HG03378 (cell line): ENCODE measurements at regions not wholly inside any gene's neighbourhood (a gene's known extent, or its start where the extent isn't known, plus 50 kb on each side); places are given as distances from the start of the nearest gene placed in this dataset.
A peak's percentile ranks its signal among the peaks of the same experiment; 100 is the strongest.

Experiments used
- ATAC-seq: cut with Tn5 transposase; IDR thresholded peaks from one replicate; pipeline ENCODE4 v1.9.1; 2021; ENCODE audit warnings: mild to moderate bottlenecking, moderate library complexity; ENCODE audit not compliant: unreplicated experiment

DNA sequence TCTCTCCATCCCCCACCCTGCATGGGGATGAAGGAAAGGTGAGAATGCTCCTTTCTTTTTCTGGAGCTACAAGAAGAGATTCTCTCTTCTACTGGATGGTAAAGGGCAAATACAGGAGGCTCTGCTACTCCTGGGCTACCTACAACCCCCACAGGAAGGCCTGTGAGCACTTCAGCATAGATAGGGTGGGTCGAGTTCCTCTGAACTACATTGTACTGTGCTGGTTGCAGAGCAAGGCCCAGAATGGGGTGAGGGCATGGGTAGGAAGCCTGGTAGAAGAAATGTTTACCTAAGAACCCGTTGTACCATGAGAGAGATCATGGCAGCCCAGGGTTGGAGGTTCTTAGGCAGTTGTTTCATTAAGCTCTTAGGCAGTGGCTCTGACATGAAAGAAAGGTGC, 510.4 kb downstream of the MID1IP1 start:
- no peak for ATAC-seq

DNA sequence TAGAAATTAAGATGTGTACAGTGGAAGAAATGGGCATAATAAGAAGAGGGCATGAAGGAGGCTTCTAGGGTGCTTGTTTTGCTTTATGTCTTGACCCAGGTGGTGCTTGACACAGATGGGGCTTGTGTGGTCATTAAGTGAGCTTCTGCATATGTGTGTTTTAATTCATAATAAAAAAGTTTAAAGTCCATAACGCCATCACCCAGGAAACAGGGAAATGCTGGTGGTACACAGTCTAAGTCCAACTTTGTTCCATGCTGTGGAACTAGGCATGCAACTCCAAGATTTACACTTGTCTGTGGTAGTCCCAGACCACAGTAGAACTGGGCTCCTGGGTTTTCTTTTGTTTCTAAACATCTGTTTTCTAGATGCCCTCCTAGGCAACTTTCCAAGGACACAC, 511.9 kb downstream of the MID1IP1 start:
- no peak for ATAC-seq

DNA sequence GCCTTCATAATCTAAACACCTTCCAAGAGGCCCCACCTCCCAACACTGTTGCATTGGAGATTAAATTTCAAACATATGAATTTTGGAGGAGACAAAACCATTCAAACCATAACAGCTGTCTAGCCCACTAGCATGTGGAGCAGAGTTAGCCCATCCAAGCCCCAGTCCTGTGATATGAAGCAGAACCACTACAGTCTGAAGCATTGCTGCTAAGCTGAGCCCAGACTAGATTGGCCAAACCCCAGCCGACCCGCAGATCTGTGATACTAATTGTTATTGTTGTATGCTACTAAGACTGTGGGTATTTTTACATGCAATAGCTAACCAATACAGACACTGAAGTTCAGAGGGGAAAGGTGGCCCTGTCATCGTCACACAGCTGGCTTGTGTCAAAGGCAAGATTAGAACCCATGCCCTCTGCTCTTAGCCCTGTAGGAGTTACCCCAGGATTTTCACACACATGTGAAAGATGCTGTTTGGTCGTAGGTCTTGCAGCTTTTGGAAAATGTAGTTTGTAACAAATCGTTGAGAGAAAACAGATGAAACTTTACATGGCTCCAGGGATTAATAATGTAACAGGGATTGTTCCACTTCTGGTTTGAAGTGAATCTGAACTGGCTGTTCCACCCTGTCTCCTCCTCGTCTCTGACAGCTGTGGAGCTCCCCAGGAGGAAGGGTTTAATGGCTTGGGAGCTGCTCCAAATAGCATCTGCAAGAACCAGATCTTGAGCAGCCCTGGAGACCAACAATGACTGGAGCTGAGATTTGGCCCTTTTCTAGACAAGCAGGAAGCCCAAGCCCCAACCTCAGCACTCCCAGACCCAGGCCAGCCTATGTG, 517.5 kb downstream of the MID1IP1 start:
- ATAC-seq, result no peak

DNA sequence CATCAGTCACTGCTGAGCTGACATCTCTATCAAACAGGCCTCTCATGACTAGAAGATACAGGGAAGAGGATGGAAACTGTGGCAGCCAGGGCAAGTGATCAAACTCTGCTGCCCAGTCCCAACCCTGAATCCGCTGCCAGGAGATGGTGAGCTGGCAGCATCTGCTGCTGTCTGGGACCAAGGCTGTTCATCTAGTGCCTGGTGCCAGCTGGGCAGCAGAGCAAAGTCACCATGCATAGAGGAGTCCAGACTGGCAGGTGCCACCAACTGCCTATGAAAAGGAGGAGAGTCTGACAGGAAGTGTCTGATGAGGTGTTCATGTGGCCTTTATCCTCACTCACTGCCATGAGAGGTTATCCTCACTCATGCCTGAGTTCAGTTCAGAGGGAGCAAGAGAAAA, 518.9 kb downstream of the MID1IP1 start:
- ATAC-seq, result no peak

DNA sequence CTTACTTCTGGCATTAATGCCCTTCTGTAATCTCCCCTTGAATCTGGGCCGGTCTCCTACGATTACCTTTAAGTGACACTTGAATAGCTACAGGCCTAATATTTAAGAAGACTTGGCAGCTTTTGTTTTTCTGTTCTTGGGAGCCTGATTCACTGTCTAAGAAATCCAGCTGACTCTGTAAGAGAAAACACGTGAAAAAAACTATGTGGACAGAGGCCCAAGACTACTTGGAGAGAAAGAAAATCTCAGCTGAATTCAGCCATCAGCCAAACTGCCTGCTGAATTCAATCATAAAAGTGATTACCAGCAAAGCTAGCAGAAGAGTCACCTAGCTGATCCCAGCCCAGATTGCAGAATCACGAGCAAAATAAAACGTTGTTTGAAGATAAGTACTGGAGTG, 521.2 kb downstream of the MID1IP1 start:
- no peak for ATAC-seq

DNA sequence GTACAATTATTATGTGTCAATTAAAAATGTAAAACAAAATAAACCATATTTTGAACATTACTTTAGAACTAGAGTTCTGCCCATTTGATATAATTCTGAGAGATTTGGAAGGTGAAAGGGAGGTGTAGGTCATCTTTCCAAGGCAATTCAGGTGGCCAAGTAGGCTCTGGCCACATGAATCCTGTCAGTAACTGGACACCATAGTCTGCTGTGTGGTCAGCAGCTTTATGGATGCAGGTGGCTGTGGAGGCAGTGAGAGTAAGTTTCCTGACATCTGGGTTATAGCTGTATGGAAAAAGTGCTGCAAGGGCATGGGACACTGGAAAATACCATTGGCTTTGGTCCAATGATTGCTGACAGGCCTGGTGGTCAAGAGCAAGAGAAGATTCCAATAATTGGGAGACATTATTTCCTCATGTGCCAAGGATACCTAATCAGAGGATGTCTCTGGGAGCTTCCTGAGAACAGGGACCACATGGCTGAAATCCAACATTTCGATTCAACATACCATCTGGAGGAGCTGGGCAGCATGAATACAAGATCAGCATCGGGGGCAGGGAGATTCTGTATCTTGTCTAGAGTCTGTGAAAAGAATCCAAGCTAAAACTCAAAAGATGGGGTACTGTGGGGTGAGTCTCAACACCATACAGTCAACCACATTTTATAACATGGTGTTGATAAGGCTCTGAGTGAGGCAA, 523.1 kb downstream of the MID1IP1 start:
- no peak for ATAC-seq

DNA sequence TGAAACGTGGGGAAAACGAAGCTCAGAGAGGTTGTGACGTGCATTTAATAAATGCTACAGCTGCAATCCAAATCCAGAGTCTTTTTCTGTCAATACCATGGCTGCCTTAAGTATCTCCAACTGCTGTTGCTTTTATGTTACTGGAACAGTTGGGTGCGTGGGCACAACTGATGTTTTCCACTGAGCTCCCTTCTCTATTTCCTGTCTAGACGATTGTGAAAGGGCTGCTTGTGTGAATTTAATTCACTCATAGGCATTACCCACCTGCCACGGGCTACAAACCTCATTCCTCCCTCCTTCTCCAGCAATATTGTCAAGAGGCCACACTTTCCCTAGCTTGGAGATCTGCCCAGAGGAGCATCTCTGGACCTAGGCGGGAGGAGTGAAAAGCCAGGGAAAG, 526.0 kb downstream of the MID1IP1 start:
- no peak for ATAC-seq

DNA sequence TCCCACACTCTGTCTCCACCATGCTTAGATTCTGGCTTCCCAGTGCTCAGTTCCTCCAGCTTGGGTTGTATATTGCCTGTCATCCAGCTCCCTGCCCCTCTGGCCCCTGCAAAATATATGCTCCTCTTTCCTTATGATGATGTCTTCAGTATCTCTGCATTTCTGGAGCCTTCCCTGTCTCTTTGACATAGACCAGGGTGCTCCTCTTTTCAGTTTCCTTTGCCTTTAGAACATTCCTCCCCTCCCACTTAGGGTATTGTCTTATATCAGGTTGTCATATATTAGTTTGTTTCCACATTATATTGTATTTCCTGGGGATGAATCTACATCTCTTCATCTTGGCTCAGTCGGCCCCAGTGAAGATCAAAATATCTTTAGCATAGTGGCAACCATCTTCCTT, 526.4 kb downstream of the MID1IP1 start:
- no peak for ATAC-seq

DNA sequence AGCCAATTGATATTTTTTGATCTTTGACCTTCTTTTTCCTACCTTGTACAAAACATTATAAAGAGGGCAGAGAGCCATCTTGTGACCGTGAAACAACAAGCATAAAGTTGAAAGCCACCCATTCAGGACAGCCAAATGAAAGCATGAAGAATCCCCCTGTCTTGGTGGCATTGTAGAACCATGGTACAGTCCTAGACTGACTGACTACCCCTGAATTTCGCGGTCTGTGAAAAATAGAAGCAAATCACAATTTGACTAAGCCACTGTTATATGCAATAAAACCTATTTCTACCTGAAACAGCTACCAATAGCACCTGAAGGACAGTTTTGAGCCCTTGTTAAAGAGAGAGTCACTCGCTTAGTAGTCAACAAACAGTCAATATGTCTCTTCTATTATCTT, 527.4 kb downstream of the MID1IP1 start:
- no peak for ATAC-seq

DNA sequence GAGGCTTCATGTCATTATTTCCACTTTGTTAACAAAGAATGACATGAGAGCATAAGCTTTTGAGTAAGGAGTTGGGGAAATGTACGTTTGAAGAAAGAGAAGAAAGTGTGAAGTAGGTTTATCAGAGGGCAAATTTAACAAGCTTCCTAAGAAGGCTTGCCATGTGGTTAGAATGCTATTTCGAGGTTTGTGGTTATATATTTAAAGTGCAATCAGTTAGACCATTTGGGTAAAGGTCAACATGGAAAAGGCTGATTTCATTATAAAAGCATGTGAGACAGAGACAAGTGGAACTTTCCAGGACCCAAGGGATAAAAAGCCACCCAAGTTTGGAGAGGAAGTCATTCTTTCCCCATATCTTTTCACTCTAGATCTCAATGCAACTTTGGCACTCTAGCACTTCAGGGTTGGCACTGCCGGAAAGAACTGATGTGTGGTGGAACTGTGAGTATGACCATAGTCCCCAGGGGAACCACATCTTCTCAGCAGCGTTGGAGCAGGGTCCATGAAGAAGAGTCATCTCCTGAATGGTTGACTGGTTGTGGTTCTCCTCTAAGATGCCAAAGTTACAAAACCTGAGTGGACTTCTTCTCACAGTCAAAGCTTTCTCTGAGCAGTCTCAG, 529.9 kb downstream of the MID1IP1 start:
- peak; percentile 81 for ATAC-seq

DNA sequence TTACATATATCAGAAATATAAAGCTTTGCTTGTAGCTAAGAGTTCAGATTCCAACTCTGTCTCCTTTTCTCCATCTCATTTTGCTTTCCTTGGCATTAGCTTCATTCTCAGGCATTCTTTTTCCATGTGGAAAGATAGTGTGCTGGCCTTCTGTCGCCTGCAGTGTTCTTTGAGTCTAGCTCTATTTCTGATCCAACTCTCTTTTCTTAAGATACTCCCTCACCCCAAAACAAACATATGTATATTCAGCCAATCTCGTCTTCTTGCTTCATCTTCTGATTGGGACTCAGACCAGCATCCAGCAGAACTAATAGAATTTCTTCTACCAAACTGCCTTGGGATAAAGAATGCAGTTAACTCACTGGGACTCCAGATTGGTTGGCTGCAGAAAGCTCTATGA, 532.2 kb downstream of the MID1IP1 start:
- no peak for ATAC-seq

DNA sequence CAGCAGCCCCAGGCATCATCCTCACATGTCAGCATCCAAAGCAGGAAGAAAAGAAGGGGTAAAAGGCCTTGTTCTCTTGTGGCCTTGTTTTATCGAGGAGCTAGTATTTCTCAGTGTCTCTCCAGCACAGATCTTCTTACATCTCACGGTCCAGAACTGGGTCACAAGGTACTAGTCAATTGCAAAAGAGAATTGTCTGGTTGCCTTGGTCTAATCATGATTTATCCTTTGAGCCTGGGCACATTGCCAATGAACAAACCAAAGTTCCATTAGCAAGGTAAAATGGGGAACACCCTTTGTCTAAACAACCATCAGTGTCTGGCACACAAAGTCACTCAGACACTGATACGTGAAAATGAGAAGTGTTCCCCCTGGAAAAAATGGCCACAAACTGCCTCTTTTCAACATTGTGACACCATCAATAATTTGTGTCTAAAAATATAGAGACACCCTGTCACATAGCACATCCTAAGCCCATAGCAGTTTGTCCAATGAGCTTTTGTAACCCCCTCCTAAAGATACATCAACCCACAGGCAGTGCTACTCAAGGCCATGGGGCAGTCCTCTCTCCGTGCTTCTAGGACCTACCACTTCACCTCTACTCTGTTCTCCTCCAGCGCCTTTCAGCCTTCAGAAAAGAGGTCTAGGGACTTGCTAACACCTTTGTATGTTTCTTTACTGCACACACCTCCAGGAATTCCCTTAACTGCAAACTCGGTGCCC, 534.4 kb downstream of the MID1IP1 start:
- no peak for ATAC-seq

DNA sequence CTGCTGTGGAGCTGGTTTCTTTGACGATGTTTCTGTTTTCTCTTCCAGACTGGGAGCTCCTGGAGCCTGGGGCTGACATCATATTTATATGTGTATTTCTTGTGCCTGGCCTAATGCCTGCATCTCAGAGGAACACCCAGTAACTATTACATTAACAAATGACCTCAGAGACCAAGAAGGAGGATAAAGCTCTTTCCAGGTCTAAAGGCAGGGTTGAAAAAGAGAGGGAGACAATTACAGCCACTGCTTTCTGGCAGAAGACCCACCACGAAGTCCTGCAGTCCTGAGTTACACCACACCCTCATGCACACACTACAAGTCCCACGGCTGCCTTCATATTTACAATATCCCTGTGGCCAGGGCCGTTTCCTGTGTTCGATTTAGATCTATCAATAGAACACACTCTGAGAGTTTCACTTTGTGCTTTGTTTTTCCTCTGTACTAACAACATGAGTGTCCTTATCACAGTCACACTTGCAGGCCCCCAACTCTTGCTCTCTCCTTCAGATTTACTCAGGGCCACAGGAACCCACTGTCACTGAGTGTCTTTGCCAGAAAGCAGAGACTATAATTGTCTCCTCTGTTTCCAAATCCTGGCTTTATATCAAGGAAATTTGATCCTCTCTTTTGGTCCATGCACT, 535.5 kb downstream of the MID1IP1 start:
- peak; percentile 86 for ATAC-seq

DNA sequence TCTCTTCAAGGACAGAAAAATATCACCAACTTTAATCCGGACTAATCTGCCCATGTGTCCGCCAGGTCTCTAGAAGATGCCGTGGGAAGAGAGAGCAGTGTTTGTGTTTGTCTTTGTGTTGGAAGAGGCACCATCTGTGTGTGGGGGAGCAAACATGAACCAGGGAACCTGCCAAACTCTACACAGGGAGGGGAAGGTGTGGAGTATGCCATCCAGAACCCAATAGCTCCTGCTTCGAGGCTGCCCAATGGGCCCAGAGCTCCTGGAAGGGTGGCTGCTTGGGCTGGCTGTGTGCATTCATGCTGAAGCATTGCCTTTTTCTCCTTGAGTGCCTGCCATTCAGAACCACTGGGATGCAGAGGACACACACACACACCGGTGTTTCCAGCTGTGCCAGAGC, 536.2 kb downstream of the MID1IP1 start:
- no peak for ATAC-seq

DNA sequence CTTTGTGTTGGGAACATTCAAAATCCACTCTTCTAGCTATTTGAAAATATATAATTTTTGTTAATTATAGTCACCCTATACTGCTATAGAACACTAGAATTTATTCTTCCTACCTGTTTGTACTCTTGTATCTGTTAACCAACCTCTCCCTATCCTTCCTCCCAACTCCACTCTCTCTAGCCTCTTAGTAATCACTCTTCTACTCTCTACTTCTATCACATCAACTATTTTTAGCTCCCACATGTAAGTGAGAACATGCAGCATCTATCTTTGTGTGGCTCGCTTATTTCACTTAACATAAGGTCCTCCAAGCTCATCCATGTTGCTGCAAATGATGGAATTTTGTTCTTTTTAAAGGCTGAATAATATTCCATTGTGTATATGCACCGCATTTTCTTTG, 537.3 kb downstream of the MID1IP1 start:
- no peak for ATAC-seq

DNA sequence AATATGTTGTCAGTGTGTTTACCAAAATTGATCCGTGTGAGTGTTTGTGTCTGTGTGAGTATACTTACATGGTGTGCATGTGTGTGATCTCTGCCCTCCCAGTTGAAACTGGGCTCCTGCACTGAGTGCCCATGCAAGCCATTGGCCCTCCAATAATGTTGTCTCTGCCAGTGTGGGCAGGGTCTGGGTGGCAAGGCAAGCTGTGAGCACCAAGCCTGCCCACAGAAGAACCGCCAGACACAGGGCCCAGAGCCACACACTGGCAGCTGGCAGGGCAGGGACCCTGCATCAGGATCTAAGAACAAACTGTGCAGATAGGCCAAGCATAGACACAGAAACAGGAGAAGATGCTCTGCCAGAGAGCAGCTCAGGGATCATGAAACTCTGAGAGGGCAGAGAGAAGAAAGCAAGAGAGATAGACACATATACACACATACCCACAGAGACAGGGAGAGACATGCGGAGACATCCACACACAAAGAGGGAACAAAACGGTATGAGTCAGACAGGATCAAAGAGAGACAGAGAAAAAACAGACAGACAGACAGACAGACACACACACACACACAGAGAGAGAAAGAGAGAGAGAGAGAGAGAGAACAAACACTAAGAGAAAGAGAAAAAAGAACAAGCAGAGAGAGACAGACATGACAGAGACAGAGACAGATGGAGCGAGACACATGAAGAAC, 555.0 kb downstream of the MID1IP1 start:
- no peak for ATAC-seq

DNA sequence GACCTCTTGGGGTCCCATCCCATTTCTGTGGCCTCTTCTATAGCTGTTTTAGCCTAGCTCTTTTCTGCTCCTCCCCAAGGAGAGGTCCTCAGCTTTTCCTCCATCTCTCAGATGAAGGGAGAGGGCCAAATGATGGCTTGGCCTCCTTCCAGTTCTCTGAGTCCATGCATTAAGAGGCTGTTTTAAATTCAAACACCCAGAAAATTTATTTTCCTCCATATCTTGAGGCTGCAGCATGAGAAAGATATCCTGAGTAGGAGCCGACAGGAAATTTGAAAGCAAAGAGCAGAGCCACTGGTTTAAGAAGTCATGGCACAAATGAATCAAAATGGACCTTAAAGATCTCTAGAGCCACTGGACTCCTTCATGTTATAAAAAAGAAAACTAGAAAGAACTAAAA, 558.8 kb downstream of the MID1IP1 start:
- ATAC-seq, result no peak

DNA sequence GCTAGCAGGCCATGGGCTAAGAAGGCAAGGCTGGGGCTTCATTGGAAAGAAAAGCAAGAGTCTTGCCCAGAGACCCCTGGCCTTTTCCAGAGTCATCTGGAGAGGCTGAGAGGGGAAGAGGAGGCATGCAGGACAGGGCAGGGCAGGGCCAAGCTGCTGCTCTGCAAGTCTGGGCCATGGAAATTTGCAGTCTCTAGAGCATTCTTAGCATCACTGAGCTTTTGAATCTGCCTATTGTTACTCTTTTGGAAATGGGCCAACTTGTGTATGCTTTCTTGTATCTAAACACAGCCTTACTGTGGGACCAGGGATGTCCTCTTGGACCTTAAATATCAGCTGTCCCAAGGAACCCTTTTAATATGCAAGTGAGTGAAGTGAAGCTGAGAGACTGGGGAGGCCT, 560.5 kb downstream of the MID1IP1 start:
- ATAC-seq, result no peak

DNA sequence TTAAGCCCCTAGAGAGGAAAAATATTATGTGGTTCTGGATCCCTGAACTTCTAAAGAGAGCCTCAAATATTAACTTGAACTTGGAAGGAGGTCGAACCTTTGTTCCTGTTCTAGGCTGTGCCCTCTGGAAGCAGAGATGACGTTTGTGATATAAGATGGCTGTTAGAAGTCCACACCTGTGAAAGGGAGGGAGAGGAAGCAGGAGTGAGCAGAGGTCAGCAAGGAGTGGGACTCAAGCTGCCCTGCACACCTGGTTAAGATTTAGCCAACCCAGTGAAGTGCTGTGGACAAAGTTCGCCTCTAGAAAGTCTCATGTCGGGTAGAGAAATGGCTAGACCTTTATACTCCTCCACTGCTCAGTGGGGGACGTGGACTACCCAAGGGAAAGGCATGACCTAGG, 566.2 kb downstream of the MID1IP1 start:
- no peak for ATAC-seq

DNA sequence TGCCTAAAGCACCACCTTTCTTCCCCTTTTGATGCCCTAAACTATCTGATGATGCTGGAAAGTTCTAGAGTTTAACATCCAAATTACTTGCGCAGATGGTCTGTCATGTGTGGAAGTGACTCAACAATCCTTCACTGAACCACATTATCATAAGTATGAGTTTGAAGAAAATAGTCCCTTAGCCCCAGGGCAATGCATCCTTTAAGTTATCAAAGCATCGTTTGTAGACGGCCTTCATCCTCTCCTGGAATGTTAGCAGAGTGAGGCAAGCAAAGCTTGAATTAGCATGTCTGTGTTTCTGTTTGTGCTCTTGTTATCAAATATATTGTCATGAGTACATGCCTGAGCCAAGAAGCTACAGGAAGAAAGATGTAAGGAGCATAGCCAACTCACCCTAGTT, 570.9 kb downstream of the MID1IP1 start:
- ATAC-seq, result no peak
